Caco-2 (cell line): ENCODE measurements at regions not wholly inside any gene's neighbourhood (a gene's known extent, or its start where the extent isn't known, plus 50 kb on each side); places are given as distances from the start of the nearest gene placed in this dataset.

ENCODE experiments used
- BruUV-seq: library from RNA; stranded (reverse); fragments of 400-500 nt; replicated peaks from 2 replicates; lab custom pipeline; 2021; lab: Mats Ljungman, UMichigan
- CTCF ChIA-PET: fragments of 300-600 bp; sonication (Branson Sonifier 250); formaldehyde crosslinking; loops from one replicate; lab custom pipeline; 2022; ENCODE audit warnings: antibody characterized with exemption; lab: Charles Lee
- POLR2A ChIA-PET: fragments of 300-600 bp; sonication (Branson Sonifier 250); formaldehyde crosslinking; loops from one replicate; lab custom pipeline; 2022; ENCODE audit warnings: antibody characterized with exemption; lab: Charles Lee
- DNase-seq, 2 experiments: peaks; one replicate each; pipeline versions ENCODE4 v3.0.0 to v3.0.0-alpha.2; 2020 to 2022
- H3K27me3 ChIP-seq: replicated peaks from 2 replicates; pipeline ENCODE4 v1.6.0; 2011; ENCODE audit warnings: low read length; ENCODE audit not compliant: control insufficient read depth, insufficient read depth
- H3K36me3 ChIP-seq: 2 replicates; pipeline ENCODE4 v1.5.1; 2011; ENCODE audit warnings: low read length; ENCODE audit not compliant: control insufficient read depth, insufficient read depth
- H3K4me1 ChIP-seq: fragments of 250-450 bp; sonication (Bioruptor Pico); 2 replicates; pipeline ENCODE4 v1.5.1; 2020; ENCODE audit warnings: mild to moderate bottlenecking
- H3K4me3 ChIP-seq: 2 replicates; pipeline ENCODE4 v1.5.1; 2011; ENCODE audit warnings: low read depth, mild to moderate bottlenecking, control low read depth, low read length
- H3K9me3 ChIP-seq: fragments of 250-450 bp; sonication (Bioruptor Pico); 2 replicates; pipeline ENCODE4 v1.5.1; 2020; ENCODE audit warnings: mild to moderate bottlenecking, moderate library complexity
- H3K27ac Mint-ChIP-seq: one replicate; pipeline ENCODE4 v1.8.0; 2022; ENCODE audit warnings: mixed read lengths; ENCODE audit not compliant: unreplicated experiment
- H3K27me3 Mint-ChIP-seq: one replicate; pipeline ENCODE4 v1.8.0; 2022; ENCODE audit warnings: mixed read lengths; ENCODE audit not compliant: insufficient read depth, unreplicated experiment
- H3K36me3 Mint-ChIP-seq: one replicate; pipeline ENCODE4 v1.8.0; 2022; ENCODE audit warnings: mild to moderate bottlenecking, mixed read lengths; ENCODE audit not compliant: insufficient read depth, unreplicated experiment
- H3K4me1 Mint-ChIP-seq: one replicate; pipeline ENCODE4 v1.8.0; 2022; ENCODE audit warnings: low read depth, mixed read lengths; ENCODE audit not compliant: unreplicated experiment
- H3K4me3 Mint-ChIP-seq: one replicate; pipeline ENCODE4 v1.8.0; 2022; ENCODE audit warnings: mild to moderate bottlenecking, moderate library complexity, mixed read lengths; ENCODE audit not compliant: unreplicated experiment
- H3K9me3 Mint-ChIP-seq: one replicate; pipeline ENCODE4 v1.8.0; 2022; ENCODE audit warnings: mixed read lengths; ENCODE audit not compliant: unreplicated experiment
- CTCF ChIP-seq, 2 experiments: fragments of 200-600 bp in 1 of 2; IDR thresholded peaks; 1 replicate in 1 of 2; 2 replicates in 1 of 2; pipeline versions ENCODE4 v1.5.1 to v1.8.0; 2011 to 2022; ENCODE audit warnings: antibody characterized with exemption in 1 of 2, control low read depth in 1 of 2, inconsistent platforms in 1 of 2, low read depth in 1 of 2, low read length in 1 of 2, mild to moderate bottlenecking in 1 of 2, moderate library complexity in 1 of 2; ENCODE audit not compliant: insufficient read depth in 1 of 2, severe bottlenecking in 1 of 2, unreplicated experiment in 1 of 2
- intact Hi-C: fragments of 100-400 bp; cut with micrococcal nuclease; formaldehyde crosslinking; loops from one replicate; pipeline ENCODE4 v1.10.0; 2022; ENCODE audit not compliant: unreplicated experiment

- Mint-ChIP-seq H3K27ac (no peak overlapping the region), H3K36me3 (no peaks in the 10 kb centered on the region), H3K9me3 (no peaks in the 10 kb centered on the region), H3K27me3 (peaks cover 12% of the 10 kb centered on the region), H3K4me3 (no peak overlapping the region), H3K4me1 (no peaks in the 10 kb centered on the region)
- Histone ChIP-seq H3K36me3 (no peaks in the 10 kb centered on the region), H3K9me3 (no peaks in the 10 kb centered on the region), H3K4me1 (no peaks in the 10 kb centered on the region), H3K4me3 (no peak overlapping the region), H3K27me3 (no peaks in the 10 kb centered on the region; the same call in 1 of the 2 replicates)
- no TSS peak for BruUV-seq
- no peak for TF ChIP-seq CTCF (IDR thresholded peaks at IDR 0.05; ENCODE audit: insufficient read depth in 1 of 2, low read depth in 1 of 2, low read length in 1 of 2, severe bottlenecking in 1 of 2, unreplicated experiment in 1 of 2)
- ChIA-PET POLR2A (no interaction called here), CTCF (no interaction called here)
- DNase-seq: no peak
- intact Hi-C loops: loop anchor here (10.0 kb wide), 1 partner anchor 52 kb away; no protein-coding TSS in a partner anchor
Measured at GRCh38 chr16:17802571-17802970, 331.8 kb upstream of the XYLT1 start.

- Histone ChIP-seq H3K4me3 (no peak overlapping the region), H3K9me3 (no peaks in the 10 kb centered on the region), H3K27me3 (no peaks in the 10 kb centered on the region; the same call in 1 of the 2 replicates), H3K36me3 (no peaks in the 10 kb centered on the region), H3K4me1 (no peaks in the 10 kb centered on the region)
- DNase-seq: no peak
- no peak for TF ChIP-seq CTCF (IDR thresholded peaks at IDR 0.05; ENCODE audit: insufficient read depth in 1 of 2, low read depth in 1 of 2, low read length in 1 of 2, severe bottlenecking in 1 of 2, unreplicated experiment in 1 of 2)
- Mint-ChIP-seq H3K27me3 (peaks cover 12% of the 10 kb centered on the region), H3K4me1 (no peaks in the 10 kb centered on the region), H3K36me3 (no peaks in the 10 kb centered on the region), H3K4me3 (no peak overlapping the region), H3K9me3 (no peaks in the 10 kb centered on the region), H3K27ac (no peak overlapping the region)
- no TSS peak for BruUV-seq
- ChIA-PET CTCF (no interaction called here), POLR2A (no interaction called here)
- intact Hi-C loops: loop anchor here (10.0 kb wide), 1 partner anchor 54 kb away; no protein-coding TSS in a partner anchor
Measured at GRCh38 chr16:17801068-17801467, 330.3 kb upstream of the XYLT1 start.

GRCh38 chr16:17798716-17799115 is 328.0 kb upstream of the XYLT1 start:
- no TSS peak for BruUV-seq
- intact Hi-C loops: no loop called here
- Histone ChIP-seq H3K4me3 (no peak overlapping the region), H3K9me3 (no peaks in the 10 kb centered on the region), H3K27me3 (no peaks in the 10 kb centered on the region; the same call in 1 of the 2 replicates), H3K36me3 (no peaks in the 10 kb centered on the region), H3K4me1 (no peaks in the 10 kb centered on the region)
- Mint-ChIP-seq H3K9me3 (no peaks in the 10 kb centered on the region), H3K4me1 (no peaks in the 10 kb centered on the region), H3K27me3 (peaks cover 10% of the 10 kb centered on the region), H3K27ac (no peak overlapping the region), H3K36me3 (no peaks in the 10 kb centered on the region), H3K4me3 (no peak overlapping the region)
- CTCF ChIA-PET: no interaction called here
- no peak for DNase-seq
- no peak for TF ChIP-seq CTCF (IDR thresholded peaks at IDR 0.05; ENCODE audit: insufficient read depth in 1 of 2, low read depth in 1 of 2, low read length in 1 of 2, severe bottlenecking in 1 of 2, unreplicated experiment in 1 of 2)
- POLR2A ChIA-PET: no interaction called here
